ENCODE measurements at regions not wholly inside any gene's neighbourhood (a gene's known extent, or its start where the extent isn't known, plus 50 kb on each side); places are given as distances from the start of the nearest gene placed in this dataset.

DNA sequence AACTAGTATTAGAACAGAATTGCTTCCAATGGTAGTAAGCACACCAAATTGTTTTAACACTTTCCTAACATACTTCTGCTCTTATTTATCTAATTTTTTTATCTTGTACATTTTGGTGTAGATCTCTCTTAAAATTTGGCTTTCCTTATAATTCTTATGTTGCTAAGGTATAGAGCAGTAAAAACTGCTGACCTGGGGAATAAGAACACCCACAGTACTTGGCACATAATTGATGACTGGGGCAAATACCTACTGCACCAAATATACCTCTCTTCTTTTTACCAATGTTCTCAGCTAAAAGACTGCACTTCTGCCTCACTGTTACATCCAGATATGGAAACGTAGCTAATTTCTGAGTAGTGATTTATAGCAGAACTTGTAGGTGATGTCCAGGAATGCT lies 642.2 kb downstream of the LIG4 start:
- DNase-seq (ENCODE audit: low spot score): no peak

DNA sequence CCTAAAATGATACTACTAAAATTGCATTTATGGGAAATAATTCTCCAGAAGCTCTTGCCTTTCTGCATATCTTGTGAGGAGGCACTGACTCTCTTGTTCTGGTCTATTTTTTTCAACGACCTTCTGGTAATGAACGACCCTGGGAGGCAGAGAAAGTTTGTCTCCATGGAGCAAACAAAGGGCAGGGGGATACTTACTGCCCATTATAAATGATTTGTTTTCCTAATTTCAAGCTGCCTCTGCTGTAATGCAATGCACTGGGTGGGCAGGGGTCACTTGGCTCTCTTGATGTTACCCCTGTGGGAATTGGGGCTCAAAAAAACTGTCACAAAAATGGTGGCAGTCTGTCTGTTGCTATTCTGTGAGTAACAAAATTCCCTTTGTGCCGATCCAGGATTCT lies 643.2 kb downstream of the LIG4 start:
- DNase-seq (ENCODE audit: low spot score): no peak

- DNase-seq (ENCODE audit: low spot score): no peak
Measured at GRCh38 chr13:107568181-107568580, 647.2 kb downstream of the LIG4 start.

DNA sequence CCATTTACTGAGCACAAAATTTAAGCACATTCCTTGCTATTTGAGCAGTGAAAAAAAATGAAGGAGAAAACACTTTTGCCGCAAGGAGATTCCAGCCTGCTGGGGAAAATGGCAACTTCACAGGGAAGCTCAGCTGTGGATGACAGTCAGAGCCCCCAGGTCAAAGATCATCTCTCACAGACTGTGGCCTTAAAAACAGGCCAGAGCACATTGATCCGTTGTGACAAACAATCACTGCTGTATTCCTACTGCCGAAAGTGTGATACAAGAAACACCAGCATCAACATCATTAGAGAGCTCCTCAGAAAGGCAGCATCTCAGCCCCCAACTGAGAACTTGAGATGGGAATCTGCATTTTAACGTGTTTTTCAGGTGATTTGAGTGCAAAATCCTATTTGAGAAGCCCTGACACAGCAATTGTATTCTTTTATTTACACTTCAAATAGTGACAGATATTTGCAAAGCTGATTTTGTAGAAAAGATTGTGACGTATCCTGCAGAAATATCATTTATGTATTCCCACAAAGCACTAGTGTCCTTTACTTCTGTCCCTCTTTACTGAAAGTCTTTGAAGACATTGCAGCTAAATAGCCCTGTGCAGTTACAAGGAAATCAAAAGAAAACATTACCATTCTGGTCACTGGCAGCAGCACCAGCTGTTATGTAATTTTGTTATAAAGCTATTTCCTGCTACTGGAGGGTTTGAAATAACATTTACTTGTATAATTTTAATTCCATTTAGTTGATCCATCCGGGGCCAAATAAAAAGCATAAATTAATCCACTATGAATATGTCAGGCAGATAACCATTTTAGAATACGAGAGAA lies 652.0 kb downstream of the LIG4 start:
- DNase-seq (ENCODE audit: low spot score): peak; percentile 56

DNA sequence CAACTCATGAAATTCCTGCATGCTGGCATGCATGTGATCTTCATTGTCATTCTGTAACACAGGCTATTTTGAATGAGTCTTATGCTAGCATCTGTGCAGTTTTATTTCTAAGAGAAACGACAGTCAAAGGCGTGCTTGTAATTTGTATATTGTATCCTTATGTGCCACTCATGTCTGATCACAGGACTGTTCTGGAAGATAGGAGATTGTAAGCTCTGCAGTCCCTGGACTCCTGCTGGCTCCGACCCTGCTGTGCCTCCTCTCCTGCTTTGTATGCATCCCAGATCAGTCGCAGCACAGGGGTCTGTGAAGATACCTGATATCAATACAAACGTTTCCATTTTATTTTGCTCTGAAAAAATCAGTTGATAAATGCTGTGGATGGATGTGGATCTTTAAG lies 653.1 kb downstream of the LIG4 start:
- DNase-seq (ENCODE audit: low spot score): no peak

DNA sequence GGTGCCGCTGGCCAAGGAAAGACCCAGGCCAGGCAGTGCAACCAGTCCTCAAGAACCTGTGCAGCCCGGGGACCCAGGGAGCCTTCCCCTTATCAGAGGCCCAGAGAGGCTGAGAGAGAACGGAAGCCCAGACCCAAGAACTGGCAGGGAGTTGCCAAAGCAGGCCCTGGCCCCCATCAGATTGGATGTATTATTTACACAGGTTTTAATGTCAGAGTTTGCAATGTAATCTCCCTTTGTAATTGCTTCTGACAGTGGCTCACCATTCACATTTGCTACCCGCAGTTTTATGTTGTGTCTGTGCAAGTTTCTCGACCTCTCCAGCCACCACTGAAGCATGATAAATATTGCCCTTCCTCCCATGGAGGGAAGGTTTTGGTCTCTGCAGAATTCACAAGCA lies 660.9 kb downstream of the LIG4 start:
- no peak for DNase-seq (ENCODE audit: low spot score)

- no peak for DNase-seq (ENCODE audit: low spot score)
Measured at GRCh38 chr13:107553838-107554237, 661.5 kb downstream of the LIG4 start.

- DNase-seq (ENCODE audit: low spot score): no peak
Measured at GRCh38 chr13:107551521-107551920, 663.8 kb downstream of the LIG4 start.

- DNase-seq (ENCODE audit: low spot score): no peak
Measured at GRCh38 chr13:107548338-107548737, 667.0 kb downstream of the LIG4 start.

DNA sequence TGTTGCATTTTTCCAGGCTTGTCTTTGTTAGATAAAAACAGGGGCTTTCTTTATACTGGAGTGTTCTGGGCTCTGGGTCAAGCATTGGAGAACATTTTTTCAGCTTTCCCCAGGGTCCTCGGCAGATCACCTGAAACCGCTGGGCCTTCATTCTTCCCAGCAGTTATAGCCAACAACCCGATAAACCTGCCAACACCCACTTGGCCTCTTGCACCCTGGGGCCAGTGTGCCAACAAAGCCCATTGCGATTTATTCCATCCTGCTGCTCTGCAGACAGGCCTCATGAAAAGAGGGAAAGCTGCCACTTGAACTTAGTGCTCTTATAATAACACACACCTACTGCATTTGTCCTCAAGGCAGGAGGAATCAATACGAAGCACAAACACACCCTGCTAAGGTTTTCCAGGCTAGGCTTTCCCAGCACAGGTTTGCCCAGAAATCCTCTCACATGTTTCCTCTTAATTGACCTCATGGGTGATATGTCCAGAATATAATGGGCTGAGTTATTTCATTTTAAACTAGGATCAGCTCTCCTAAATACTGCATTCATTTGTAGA lies 669.3 kb downstream of the LIG4 start:
- DNase-seq (ENCODE audit: low spot score): no peak

GRCh38 chr13:107534548-107534947 lies 680.8 kb downstream of the LIG4 start:
- DNase-seq (ENCODE audit: low spot score): no peak

DNA sequence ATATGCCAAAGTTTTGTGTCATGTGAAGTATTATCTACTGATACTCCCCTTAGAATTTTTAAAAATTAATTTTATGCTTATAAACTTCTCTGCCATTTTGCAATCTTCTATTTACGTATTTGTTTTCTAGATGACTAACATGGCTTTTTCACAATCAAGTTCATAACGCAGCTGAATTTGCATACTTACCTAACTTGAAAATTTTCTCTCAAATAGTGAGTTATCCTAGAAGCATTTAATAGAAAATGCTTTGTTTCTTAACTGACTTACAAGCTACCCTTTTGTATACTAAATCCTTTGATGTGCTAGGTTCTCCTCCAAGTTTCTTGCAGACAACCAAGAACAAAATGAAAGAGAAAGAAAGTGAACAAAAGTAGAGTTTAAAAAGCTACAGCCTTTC lies 683.5 kb downstream of the LIG4 start:
- DNase-seq (ENCODE audit: low spot score): no peak

GRCh38 chr13:107531180-107531579 lies 684.2 kb downstream of the LIG4 start:
- DNase-seq (ENCODE audit: low spot score): no peak

GRCh38 chr13:107529035-107529434 lies 686.3 kb downstream of the LIG4 start:
- DNase-seq (ENCODE audit: low spot score): no peak

DNA sequence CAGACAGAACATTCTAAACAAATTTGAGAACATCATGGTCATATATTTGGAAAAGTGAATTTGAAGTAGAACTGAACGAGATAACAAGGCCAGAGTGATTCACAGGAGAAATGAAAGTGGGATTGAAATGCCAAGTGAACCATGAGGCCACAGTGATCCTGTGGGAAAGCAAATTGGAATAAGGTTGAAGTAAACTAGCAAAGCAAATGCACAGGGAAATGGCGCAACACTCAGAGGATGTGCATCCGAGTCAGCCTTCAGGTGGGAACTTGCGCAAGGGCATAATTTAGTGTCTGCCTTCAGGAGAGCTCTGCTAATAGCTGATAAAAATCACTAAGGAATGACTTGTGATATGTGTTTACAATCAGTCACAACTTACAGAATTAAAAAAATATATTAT lies 696.6 kb downstream of the LIG4 start:
- DNase-seq (ENCODE audit: low spot score): no peak

DNA sequence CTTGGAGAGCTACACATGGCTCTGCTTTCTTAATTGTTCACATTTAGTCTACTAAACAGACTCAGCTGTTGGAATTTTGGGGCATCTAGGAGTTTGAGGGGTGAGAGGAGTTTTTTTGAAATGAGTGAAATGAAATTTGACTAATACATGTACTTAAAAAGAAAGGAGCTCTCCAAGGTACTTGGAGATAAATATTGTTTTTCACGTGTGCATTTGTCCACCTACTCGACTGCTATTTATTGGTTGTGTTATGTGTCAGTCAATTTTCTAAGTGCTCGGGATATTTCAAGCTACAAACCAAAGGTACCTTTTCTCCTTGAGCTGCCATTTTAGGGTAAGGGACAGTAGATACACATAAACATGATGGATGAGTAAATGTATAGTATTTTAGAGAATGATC lies 697.0 kb downstream of the LIG4 start:
- no peak for DNase-seq (ENCODE audit: low spot score)

DNA sequence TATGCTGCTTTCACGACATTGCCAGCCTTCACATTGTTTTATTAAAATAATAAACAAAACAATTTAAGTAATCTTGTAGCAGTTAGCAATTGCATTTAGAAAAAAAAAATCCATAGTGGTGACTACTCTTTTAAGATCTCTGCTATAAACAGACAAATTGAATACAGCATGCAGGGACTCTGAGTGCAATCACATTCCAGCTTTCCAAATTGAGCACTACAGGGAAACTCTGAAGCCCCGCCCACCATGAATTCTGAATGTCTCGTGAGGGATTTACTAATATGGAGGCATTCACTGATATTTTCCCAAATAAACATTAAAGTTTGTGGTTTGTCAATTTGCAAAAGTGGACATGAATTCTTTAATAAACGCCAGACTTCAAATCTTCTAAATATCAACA lies 698.8 kb downstream of the LIG4 start:
- no peak for DNase-seq (ENCODE audit: low spot score)

- DNase-seq (ENCODE audit: low spot score): no peak
Measured at GRCh38 chr13:107512551-107512950, 702.8 kb downstream of the LIG4 start.

DNA sequence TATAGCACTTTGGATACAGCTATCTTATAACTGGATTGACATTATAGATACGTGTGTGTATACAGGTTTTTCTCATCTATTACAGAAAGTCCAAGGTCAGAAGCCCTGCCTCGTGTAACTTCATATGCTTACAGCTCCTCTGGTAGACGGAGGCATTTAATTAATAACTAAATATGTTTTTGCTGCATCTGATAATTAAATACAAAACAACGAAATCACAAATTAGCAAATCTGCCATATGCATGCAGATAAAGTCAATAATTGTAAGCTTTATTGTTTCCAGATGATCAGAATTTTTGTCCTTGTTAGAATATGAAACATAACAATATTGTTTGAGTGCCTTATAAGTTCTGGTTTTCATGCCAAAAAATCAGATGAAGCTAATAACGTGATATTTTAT lies 717.7 kb downstream of the LIG4 start:
- no peak for DNase-seq (ENCODE audit: low spot score)

DNA sequence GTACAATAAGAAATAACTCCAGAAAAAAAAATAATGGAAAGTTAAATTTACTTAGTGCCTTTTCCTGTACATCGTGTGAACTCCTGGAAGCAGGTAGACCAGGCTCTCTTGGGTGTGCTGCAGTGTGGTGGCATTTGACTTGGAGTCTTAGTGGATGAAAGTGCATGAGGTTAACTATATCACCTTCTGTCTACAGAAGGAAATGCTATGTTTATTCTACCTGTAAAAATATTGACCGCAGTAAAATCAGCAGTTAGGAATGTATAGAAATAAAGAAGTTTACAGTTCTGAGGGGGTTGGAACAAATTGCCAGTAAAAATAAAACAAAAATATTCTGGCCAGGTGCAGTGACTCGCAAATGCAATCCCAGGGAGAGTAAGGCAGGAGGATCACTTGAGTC lies 722.1 kb downstream of the LIG4 start:
- DNase-seq (ENCODE audit: low spot score): no peak

DNA sequence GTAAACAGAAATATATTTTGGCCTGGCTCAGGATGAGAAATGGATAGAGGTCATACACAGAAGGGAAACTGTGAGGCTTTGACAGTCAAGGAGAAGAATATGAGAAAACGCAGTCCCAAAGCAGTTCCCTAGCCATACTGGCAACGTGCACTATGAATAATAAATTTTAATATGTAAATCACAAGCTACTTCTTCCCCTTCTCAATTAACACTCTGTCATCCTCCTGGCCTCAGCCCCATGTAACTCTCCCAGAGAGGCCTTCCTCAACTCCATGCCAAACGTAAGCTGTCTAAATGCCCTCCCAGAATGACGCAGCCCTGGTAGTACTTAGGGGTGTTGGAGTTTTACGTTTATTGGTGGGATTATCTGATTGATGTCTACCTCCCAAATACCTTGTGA lies 732.6 kb downstream of the LIG4 start:
- DNase-seq (ENCODE audit: low spot score): no peak

DNA sequence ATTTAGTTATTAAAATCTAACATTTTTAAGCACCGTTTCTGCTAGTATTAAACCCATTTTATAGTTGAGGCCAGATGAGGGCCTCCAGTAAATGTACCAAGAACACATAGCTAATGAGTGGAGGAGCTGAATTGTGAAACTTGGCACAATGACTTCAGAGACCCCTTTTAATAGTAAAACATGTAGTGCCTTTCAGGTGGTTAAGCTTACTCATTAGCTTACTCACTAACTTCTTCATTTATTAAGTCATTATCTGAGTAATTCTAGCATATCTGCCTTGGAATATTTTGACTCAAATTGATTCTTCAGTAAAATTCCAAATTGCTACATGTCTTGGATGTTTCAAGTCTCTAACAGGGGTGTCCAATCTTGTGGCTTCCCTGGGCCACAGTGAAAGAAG lies 735.2 kb downstream of the LIG4 start:
- no peak for DNase-seq (ENCODE audit: low spot score)

DNA sequence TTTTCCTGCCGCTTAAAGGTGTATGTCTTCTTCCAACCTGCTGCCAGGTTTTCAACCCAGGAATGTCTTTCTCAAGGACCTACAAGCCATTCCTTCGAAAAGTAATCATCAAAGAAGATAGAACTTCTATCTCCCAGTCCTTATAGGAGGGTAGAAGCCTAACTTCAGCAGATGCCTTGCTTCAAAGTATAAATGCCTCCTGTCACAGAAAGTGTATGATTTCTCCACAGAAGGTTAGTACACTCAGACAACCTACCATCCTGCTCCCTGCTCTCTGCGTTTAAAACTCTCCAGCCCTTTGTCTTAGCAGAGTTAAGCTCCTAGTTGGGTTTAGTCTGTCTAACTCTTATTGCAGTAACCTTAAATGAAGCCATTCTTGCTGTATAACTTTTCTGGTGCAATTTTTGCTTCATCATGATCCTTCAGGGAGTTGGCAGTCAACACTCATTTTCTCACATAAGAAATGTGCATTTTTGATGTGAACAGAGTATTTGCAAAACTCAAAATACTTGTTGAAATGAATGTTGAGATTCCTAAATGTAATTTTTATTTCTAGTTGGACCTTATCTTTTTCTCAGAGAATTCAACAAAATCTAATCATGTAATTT lies 737.5 kb downstream of the LIG4 start:
- no peak for DNase-seq (ENCODE audit: low spot score)

Measured in ecto neural progenitor cell (in vitro differentiated cells).